Vagina (tissue), 2 donors: ENCODE measurements at regions not wholly inside any gene's neighbourhood (a gene's known extent, or its start where the extent isn't known, plus 50 kb on each side); places are given as distances from the start of the nearest gene placed in this dataset.

Experiments used
- DNase-seq, 2 donors: peaks; one replicate each; pipeline ENCODE4 v3.0.0-alpha.2; 2017; ENCODE audit errors: extremely low spot score in 2 of 2
- H3K27ac ChIP-seq: fragments of 200-600 bp; sonication (generic); one replicate; pipeline ENCODE4 v1.5.1; 2019
- H3K27me3 ChIP-seq: fragments of 200-600 bp; sonication (generic); one replicate; pipeline ENCODE4 v1.5.1; 2019
- H3K36me3 ChIP-seq, 2 donors: fragments of 200-600 bp; sonication (generic); one replicate each; pipeline ENCODE4 v1.5.1; 2017 to 2019
- H3K4me1 ChIP-seq: fragments of 200-600 bp; sonication (generic); one replicate; pipeline ENCODE4 v1.5.1; 2019
- H3K4me3 ChIP-seq, 2 donors: fragments of 200-600 bp; sonication (generic); 1 replicate in 1 of 2; 2 replicates in 1 of 2; pipeline ENCODE4 v1.5.1; 2016 to 2019
- H3K9me3 ChIP-seq: fragments of 200-600 bp; sonication (generic); one replicate; pipeline ENCODE4 v1.5.1; 2019
- CTCF ChIP-seq, 3 experiments: fragments of 450-650 bp in 2 of 3; fragments of 200-600 bp in 1 of 3; sonication (generic) in 1 of 3; IDR thresholded peaks; one replicate each; pipeline ENCODE4 v1.5.1; 2017 to 2019; ENCODE audit warnings: antibody characterized with exemption in 3 of 3, mild to moderate bottlenecking in 2 of 3, moderate library complexity in 2 of 3
- POLR2A ChIP-seq, 2 donors: fragments of 450-650 bp; IDR thresholded peaks; one replicate each; pipeline ENCODE4 v1.6.1; 2017; ENCODE audit warnings: antibody characterized with exemption in 2 of 2, mild to moderate bottlenecking in 2 of 2, moderate library complexity in 2 of 2
- POLR2AphosphoS5 ChIP-seq, 2 donors: sonication (generic); formaldehyde crosslinking; IDR thresholded peaks; one replicate each; pipeline ENCODE4 v1.9.0; 2017; ENCODE audit warnings: antibody characterized with exemption in 2 of 2, mild to moderate bottlenecking in 2 of 2, low read depth in 1 of 2; ENCODE audit not compliant: insufficient read depth in 1 of 2
- intact Hi-C: fragments of 100-400 bp; cut with DNase I; formaldehyde crosslinking; loops from one replicate; pipeline ENCODE4 v1.15.1; 2023

- H3K36me3 ChIP-seq = no peaks in the 10 kb centered on the region
- H3K4me1 ChIP-seq = peaks cover 23% of the 10 kb centered on the region
- no peak overlapping the region for H3K4me3 ChIP-seq
- peak overlapping the region; percentile 63 for H3K27ac ChIP-seq
- no peak for TF ChIP-seq POLR2A (IDR thresholded peaks at IDR 0.05)
- peak in 1 of 2 donors; percentile 40 for TF ChIP-seq POLR2AphosphoS5 (IDR thresholded peaks at IDR 0.05; ENCODE audit: insufficient read depth in 1 of 2, low read depth in 1 of 2)
- TF ChIP-seq CTCF (IDR thresholded peaks at IDR 0.05) = no peak
- H3K9me3 ChIP-seq = no peaks in the 10 kb centered on the region
- DNase-seq = no peak
- intact Hi-C loops = no loop called here
- H3K27me3 ChIP-seq = no peaks in the 10 kb centered on the region
Observed at GRCh38 chr12:69008520-69008919, 75.5 kb upstream of the CPM start.

- no peak for DNase-seq
- intact Hi-C loops = no loop called here
- Histone ChIP-seq H3K9me3 (no peaks in the 10 kb centered on the region), H3K27me3 (no peaks in the 10 kb centered on the region), H3K36me3 (no peaks in the 10 kb centered on the region), H3K4me1 (no peaks in the 10 kb centered on the region), H3K4me3 (no peak overlapping the region), H3K27ac (no peak overlapping the region)
- TF ChIP-seq POLR2A (IDR thresholded peaks at IDR 0.05) = no peak
- TF ChIP-seq CTCF (IDR thresholded peaks at IDR 0.05) = no peak
- no peak for TF ChIP-seq POLR2AphosphoS5 (IDR thresholded peaks at IDR 0.05; ENCODE audit: insufficient read depth in 1 of 2, low read depth in 1 of 2)
Observed at GRCh38 chr12:69014047-69014446, 81.1 kb upstream of the CPM start.

GRCh38 chr12:69015017-69015416 is 82.0 kb upstream of the CPM start:
- Histone ChIP-seq H3K4me1 (no peaks in the 10 kb centered on the region), H3K27me3 (no peaks in the 10 kb centered on the region), H3K36me3 (no peaks in the 10 kb centered on the region), H3K27ac (no peak overlapping the region), H3K9me3 (no peaks in the 10 kb centered on the region), H3K4me3 (no peak overlapping the region)
- intact Hi-C loops = no loop called here
- TF ChIP-seq POLR2A (IDR thresholded peaks at IDR 0.05) (no peak), POLR2AphosphoS5 (IDR thresholded peaks at IDR 0.05; ENCODE audit: insufficient read depth in 1 of 2, low read depth in 1 of 2) (no peak), CTCF (IDR thresholded peaks at IDR 0.05) (no peak)
- no peak for DNase-seq

DNA sequence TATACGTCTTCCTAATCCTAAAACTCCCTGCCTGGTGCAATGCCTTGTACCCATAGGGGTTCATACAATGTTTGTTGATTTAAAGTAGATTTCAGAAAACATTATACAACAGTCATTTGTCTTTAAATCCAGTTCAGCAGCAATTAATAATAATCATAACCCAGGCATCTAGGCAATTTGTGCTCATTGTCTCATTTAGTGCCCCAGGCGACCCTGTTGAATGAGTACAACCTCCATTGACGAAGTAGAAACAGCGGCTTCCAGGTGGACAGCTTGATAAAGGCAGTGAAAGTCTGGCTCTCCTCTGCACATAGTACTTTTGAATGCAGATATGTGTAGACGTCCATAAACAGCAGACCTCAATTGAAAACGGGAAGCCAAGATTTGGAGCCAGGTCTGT is 82.9 kb upstream of the CPM start:
- no peaks in the 10 kb centered on the region for H3K27me3 ChIP-seq
- H3K27ac ChIP-seq = no peak overlapping the region
- H3K4me3 ChIP-seq = no peak overlapping the region
- H3K36me3 ChIP-seq = no peaks in the 10 kb centered on the region
- H3K9me3 ChIP-seq = no peaks in the 10 kb centered on the region
- no peaks in the 10 kb centered on the region for H3K4me1 ChIP-seq
- intact Hi-C loops = no loop called here
- TF ChIP-seq CTCF (IDR thresholded peaks at IDR 0.05) = no peak
- no peak for DNase-seq

- no peaks in the 10 kb centered on the region for H3K4me1 ChIP-seq
- no peak overlapping the region for H3K4me3 ChIP-seq
- DNase-seq = no peak
- no peaks in the 10 kb centered on the region for H3K9me3 ChIP-seq
- intact Hi-C loops = no loop called here
- H3K27me3 ChIP-seq = no peaks in the 10 kb centered on the region
- H3K36me3 ChIP-seq = no peaks in the 10 kb centered on the region
- H3K27ac ChIP-seq = no peak overlapping the region
- no peak for TF ChIP-seq CTCF (IDR thresholded peaks at IDR 0.05)
- no peak for TF ChIP-seq POLR2A (IDR thresholded peaks at IDR 0.05)
- TF ChIP-seq POLR2AphosphoS5 (IDR thresholded peaks at IDR 0.05; ENCODE audit: insufficient read depth in 1 of 2, low read depth in 1 of 2) = no peak
Observed at GRCh38 chr12:69019082-69019481, 86.1 kb upstream of the CPM start.
